A549 (cell line): ENCODE measurements at regions not wholly inside any gene's neighbourhood (a gene's known extent, or its start where the extent isn't known, plus 50 kb on each side); places are given as distances from the start of the nearest gene placed in this dataset.

Experiments used
- BHLHE40 ChIP-seq: IDR thresholded peaks from 2 replicates; pipeline ENCODE4 v1.6.1; 2012; ENCODE audit warnings: low read depth, low read length, inconsistent platforms
- CEBPB ChIP-seq, 2 experiments: fragments of >200 bp in 1 of 2; sonication (Bioruptor Twin) in 1 of 2; formaldehyde crosslinking in 1 of 2; IDR thresholded peaks; 2 replicates each; pipeline ENCODE4 v1.6.1; 2012 to 2016
- ELK1 ChIP-seq: fragments of 150-350 bp; IDR thresholded peaks from 2 replicates; pipeline ENCODE4 v1.6.1; 2014; ENCODE audit warnings: low read depth, mild to moderate bottlenecking, low read length
- EP300 ChIP-seq, 2 experiments: fragments of >200 bp; sonication (Bioruptor Twin); formaldehyde crosslinking; IDR thresholded peaks; 2 replicates in 1 of 2; 3 replicates in 1 of 2; pipeline ENCODE4 v1.6.1; 2016 to 2017
- ESRRA ChIP-seq: fragments of 150-350 bp; IDR thresholded peaks from 2 replicates; pipeline ENCODE4 v1.6.1; 2014; ENCODE audit warnings: mild to moderate bottlenecking, low read length, borderline replicate concordance
- MAFK ChIP-seq: fragments of 450-650 bp; IDR thresholded peaks from 2 replicates; pipeline ENCODE4 v1.6.1; 2014; ENCODE audit not compliant: partially characterized antibody
- MAZ ChIP-seq: fragments of 150-350 bp; IDR thresholded peaks from 2 replicates; pipeline ENCODE4 v1.6.1; 2014; ENCODE audit warnings: antibody characterized with exemption, low read depth, low read length, borderline replicate concordance
- POLR2A ChIP-seq: IDR thresholded peaks from 2 replicates; pipeline ENCODE4 v1.6.1; 2012; ENCODE audit warnings: mild to moderate bottlenecking, low read length
- RFX5 ChIP-seq: fragments of 450-650 bp; IDR thresholded peaks from 2 replicates; pipeline ENCODE4 v1.7.1; 2014; ENCODE audit warnings: antibody characterized with exemption, mild to moderate bottlenecking, moderate library complexity
- SMC3 ChIP-seq: fragments of >200 bp; sonication (Bioruptor Twin); formaldehyde crosslinking; IDR thresholded peaks from 3 replicates; pipeline ENCODE4 v1.6.1; 2018; ENCODE audit warnings: inconsistent platforms
- TFCP2L1 ChIP-seq: fragments of 250-450 bp; sonication (Bioruptor Pico); IDR thresholded peaks from 2 replicates; pipeline ENCODE4 v1.5.0; 2021; ENCODE audit warnings: mild to moderate bottlenecking
- ZFP36 ChIP-seq: fragments of 450-650 bp; IDR thresholded peaks from 2 replicates; pipeline ENCODE4 v1.6.1; 2014; ENCODE audit warnings: borderline replicate concordance; ENCODE audit not compliant: partially characterized antibody
- TF ChIP-seq, protein P1 (sequence below): fragments of >200 bp; sonication (Bioruptor Twin); formaldehyde crosslinking; IDR thresholded peaks from 3 replicates; pipeline ENCODE4 v1.5.1; 2016

DNA sequence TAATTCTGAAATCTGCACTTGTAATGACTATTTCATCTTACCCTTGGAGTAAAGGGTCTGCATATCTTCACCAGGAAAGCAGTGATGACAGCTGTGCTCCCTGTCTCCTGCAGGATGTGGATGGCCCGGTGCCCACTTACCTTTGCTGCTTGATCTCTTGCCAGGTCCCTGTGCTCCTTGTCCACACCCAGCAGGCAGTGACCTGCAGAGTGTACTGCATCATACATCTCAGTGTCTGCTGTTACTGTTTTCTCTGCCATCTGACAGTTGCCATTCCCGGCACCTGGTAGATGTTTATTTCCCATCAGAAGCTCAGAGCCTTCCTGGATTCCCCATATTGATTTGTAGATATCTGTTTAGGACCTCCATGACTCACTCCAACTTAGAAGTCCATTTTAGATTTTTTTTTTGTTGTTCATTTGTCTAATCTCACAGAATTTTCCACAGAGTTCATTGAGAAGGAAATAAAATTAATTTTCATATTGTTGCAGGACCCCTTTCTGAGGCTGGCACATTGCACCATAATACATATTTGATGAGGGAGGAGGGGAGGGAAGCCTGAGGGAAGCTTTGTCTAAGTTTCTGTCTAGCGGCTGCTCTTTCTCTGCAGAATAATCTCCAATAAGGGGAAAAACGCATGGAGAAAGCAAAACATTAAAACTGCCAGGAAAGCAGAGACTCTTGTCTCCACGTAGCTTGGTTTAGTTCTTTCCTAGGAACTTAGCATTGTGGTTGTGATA is 697.5 kb upstream of the RAB6C start:
- TF ChIP-seq, protein P1, sequence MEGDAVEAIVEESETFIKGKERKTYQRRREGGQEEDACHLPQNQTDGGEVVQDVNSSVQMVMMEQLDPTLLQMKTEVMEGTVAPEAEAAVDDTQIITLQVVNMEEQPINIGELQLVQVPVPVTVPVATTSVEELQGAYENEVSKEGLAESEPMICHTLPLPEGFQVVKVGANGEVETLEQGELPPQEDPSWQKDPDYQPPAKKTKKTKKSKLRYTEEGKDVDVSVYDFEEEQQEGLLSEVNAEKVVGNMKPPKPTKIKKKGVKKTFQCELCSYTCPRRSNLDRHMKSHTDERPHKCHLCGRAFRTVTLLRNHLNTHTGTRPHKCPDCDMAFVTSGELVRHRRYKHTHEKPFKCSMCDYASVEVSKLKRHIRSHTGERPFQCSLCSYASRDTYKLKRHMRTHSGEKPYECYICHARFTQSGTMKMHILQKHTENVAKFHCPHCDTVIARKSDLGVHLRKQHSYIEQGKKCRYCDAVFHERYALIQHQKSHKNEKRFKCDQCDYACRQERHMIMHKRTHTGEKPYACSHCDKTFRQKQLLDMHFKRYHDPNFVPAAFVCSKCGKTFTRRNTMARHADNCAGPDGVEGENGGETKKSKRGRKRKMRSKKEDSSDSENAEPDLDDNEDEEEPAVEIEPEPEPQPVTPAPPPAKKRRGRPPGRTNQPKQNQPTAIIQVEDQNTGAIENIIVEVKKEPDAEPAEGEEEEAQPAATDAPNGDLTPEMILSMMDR, result no peak
- TF ChIP-seq SMC3 (no peak), POLR2A (no peak), ELK1 (no peak), MAZ (no peak), ESRRA (no peak), EP300 (IDR thresholded peaks at IDR 0.05) (no peak), ZFP36 (no peak), TFCP2L1 (CRISPR knock-in tag) (no peak), MAFK (no peak), CEBPB (IDR thresholded peaks at IDR 0.05) (no peak), BHLHE40 (no peak), RFX5 (no peak)
